ENCODE measurements at regions not wholly inside any gene's neighbourhood (a gene's known extent, or its start where the extent isn't known, plus 50 kb on each side); places are given as distances from the start of the nearest gene placed in this dataset.

GRCh38 chr12:115444346-115444745, 760.4 kb upstream of the TBX3 start:
- Histone ChIP-seq H3K9me3 (ENCODE audit: insufficient read depth, low read depth, low read length) (no peaks in the 10 kb centered on the region), H4K20me1 (ENCODE audit: insufficient read depth, low read length, poor library complexity, severe bottlenecking) (no peaks in the 10 kb centered on the region), H3K79me2 (ENCODE audit: insufficient read depth, low read length) (no peaks in the 10 kb centered on the region), H2AFZ (ENCODE audit: low read length) (no peak overlapping the region), H3K4me2 (ENCODE audit: low read depth, low read length, poor library complexity, severe bottlenecking) (no peak overlapping the region), H3K36me3 (ENCODE audit: insufficient read depth, low read length) (no peaks in the 10 kb centered on the region), H3K27me3 (ENCODE audit: insufficient read depth, low read length, poor library complexity, severe bottlenecking) (no peaks in the 10 kb centered on the region), H3K9ac (ENCODE audit: low read depth, low read length, poor library complexity, severe bottlenecking) (no peak overlapping the region), H3K4me3 (ENCODE audit: low read length, poor library complexity, severe bottlenecking) (no peak overlapping the region), H3K9me2 (replicated peaks; ENCODE audit: low read depth, low read length) (no peaks in the 10 kb centered on the region), H3F3A (ENCODE audit: low read depth) (no peaks in the 10 kb centered on the region), H3K4me1 (ENCODE audit: insufficient read depth, low read length, poor library complexity, severe bottlenecking) (no peaks in the 10 kb centered on the region)
- TF ChIP-seq, protein P1, sequence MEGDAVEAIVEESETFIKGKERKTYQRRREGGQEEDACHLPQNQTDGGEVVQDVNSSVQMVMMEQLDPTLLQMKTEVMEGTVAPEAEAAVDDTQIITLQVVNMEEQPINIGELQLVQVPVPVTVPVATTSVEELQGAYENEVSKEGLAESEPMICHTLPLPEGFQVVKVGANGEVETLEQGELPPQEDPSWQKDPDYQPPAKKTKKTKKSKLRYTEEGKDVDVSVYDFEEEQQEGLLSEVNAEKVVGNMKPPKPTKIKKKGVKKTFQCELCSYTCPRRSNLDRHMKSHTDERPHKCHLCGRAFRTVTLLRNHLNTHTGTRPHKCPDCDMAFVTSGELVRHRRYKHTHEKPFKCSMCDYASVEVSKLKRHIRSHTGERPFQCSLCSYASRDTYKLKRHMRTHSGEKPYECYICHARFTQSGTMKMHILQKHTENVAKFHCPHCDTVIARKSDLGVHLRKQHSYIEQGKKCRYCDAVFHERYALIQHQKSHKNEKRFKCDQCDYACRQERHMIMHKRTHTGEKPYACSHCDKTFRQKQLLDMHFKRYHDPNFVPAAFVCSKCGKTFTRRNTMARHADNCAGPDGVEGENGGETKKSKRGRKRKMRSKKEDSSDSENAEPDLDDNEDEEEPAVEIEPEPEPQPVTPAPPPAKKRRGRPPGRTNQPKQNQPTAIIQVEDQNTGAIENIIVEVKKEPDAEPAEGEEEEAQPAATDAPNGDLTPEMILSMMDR (conservative IDR thresholded peaks at IDR 0.05; ENCODE audit: low read length): no peak
- TF ChIP-seq EZH2phosphoT487 (IDR thresholded peaks at IDR 0.05; ENCODE audit: borderline replicate concordance): no peak

GRCh38 chr12:115443351-115443938, 759.5 kb upstream of the TBX3 start:
- Histone ChIP-seq H3K27me3 (ENCODE audit: insufficient read depth, low read length, poor library complexity, severe bottlenecking) (no peaks in the 10 kb centered on the region), H3K4me1 (ENCODE audit: insufficient read depth, low read length, poor library complexity, severe bottlenecking) (no peaks in the 10 kb centered on the region), H3K9ac (ENCODE audit: low read depth, low read length, poor library complexity, severe bottlenecking) (no peak overlapping the region), H3F3A (ENCODE audit: low read depth) (no peaks in the 10 kb centered on the region), H3K9me2 (replicated peaks; ENCODE audit: low read depth, low read length) (no peaks in the 10 kb centered on the region), H3K4me3 (ENCODE audit: low read length, poor library complexity, severe bottlenecking) (no peak overlapping the region), H3K9me3 (ENCODE audit: insufficient read depth, low read depth, low read length) (no peaks in the 10 kb centered on the region), H3K36me3 (ENCODE audit: insufficient read depth, low read length) (no peaks in the 10 kb centered on the region), H4K20me1 (ENCODE audit: insufficient read depth, low read length, poor library complexity, severe bottlenecking) (no peaks in the 10 kb centered on the region), H3K4me2 (ENCODE audit: low read depth, low read length, poor library complexity, severe bottlenecking) (no peak overlapping the region), H3K79me2 (ENCODE audit: insufficient read depth, low read length) (no peaks in the 10 kb centered on the region), H2AFZ (ENCODE audit: low read length) (no peak overlapping the region)
- TF ChIP-seq EZH2phosphoT487 (IDR thresholded peaks at IDR 0.05; ENCODE audit: borderline replicate concordance): no peak

DNA sequence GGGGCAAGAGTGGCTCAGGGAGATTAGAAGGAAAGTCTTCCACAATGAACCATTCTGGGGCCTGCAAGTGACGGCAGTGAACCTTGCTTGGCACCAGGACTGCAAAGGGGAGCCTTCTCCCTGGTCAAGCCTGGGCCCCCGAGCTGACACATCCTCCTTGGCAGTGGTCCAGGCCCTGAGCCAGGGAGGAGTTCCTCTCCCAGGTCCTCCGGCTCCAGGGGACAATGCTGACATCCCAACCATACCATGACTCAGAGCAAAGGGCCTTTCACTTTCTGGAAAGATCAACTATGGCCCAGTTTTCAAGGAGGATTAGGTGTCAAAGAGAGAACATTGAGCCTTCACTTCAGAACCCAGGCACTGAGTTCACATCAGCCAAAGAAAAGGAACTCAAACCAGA, 756.5 kb upstream of the TBX3 start:
- no peaks in the 10 kb centered on the region for H3K9me2 ChIP-seq (replicated peaks; ENCODE audit: low read depth, low read length)
- TF ChIP-seq, protein P1 (conservative IDR thresholded peaks at IDR 0.05; ENCODE audit: low read length): no peak
- no peak for TF ChIP-seq EZH2phosphoT487 (IDR thresholded peaks at IDR 0.05; ENCODE audit: borderline replicate concordance)
- H3K4me1 ChIP-seq (ENCODE audit: insufficient read depth, low read length, poor library complexity, severe bottlenecking): no peaks in the 10 kb centered on the region
- no peaks in the 10 kb centered on the region for H3K27me3 ChIP-seq (ENCODE audit: insufficient read depth, low read length, poor library complexity, severe bottlenecking)
- no peaks in the 10 kb centered on the region for H3K36me3 ChIP-seq (ENCODE audit: insufficient read depth, low read length)
- H3K4me2 ChIP-seq (ENCODE audit: low read depth, low read length, poor library complexity, severe bottlenecking): no peak overlapping the region
- H3K9me3 ChIP-seq (ENCODE audit: insufficient read depth, low read depth, low read length): no peaks in the 10 kb centered on the region
- H3F3A ChIP-seq (ENCODE audit: low read depth): no peaks in the 10 kb centered on the region
- no peak overlapping the region for H2AFZ ChIP-seq (ENCODE audit: low read length)
- H3K9ac ChIP-seq (ENCODE audit: low read depth, low read length, poor library complexity, severe bottlenecking): no peak overlapping the region
- no peaks in the 10 kb centered on the region for H4K20me1 ChIP-seq (ENCODE audit: insufficient read depth, low read length, poor library complexity, severe bottlenecking)
- H3K4me3 ChIP-seq (ENCODE audit: low read length, poor library complexity, severe bottlenecking): no peak overlapping the region
- H3K79me2 ChIP-seq (ENCODE audit: insufficient read depth, low read length): no peaks in the 10 kb centered on the region

- no peak overlapping the region for H3K9ac ChIP-seq (ENCODE audit: low read depth, low read length, poor library complexity, severe bottlenecking)
- H3K79me2 ChIP-seq (ENCODE audit: insufficient read depth, low read length): no peaks in the 10 kb centered on the region
- TF ChIP-seq, protein P1 (conservative IDR thresholded peaks at IDR 0.05; ENCODE audit: low read length): no peak
- no peak for TF ChIP-seq EZH2phosphoT487 (IDR thresholded peaks at IDR 0.05; ENCODE audit: borderline replicate concordance)
- no peaks in the 10 kb centered on the region for H3K36me3 ChIP-seq (ENCODE audit: insufficient read depth, low read length)
- no peaks in the 10 kb centered on the region for H3K27me3 ChIP-seq (ENCODE audit: insufficient read depth, low read length, poor library complexity, severe bottlenecking)
- H2AFZ ChIP-seq (ENCODE audit: low read length): no peak overlapping the region
- no peak overlapping the region for H3K4me3 ChIP-seq (ENCODE audit: low read length, poor library complexity, severe bottlenecking)
- H3K4me2 ChIP-seq (ENCODE audit: low read depth, low read length, poor library complexity, severe bottlenecking): no peak overlapping the region
- H3K9me2 ChIP-seq (replicated peaks; ENCODE audit: low read depth, low read length): no peaks in the 10 kb centered on the region
- H4K20me1 ChIP-seq (ENCODE audit: insufficient read depth, low read length, poor library complexity, severe bottlenecking): no peaks in the 10 kb centered on the region
- no peaks in the 10 kb centered on the region for H3F3A ChIP-seq (ENCODE audit: low read depth)
- H3K4me1 ChIP-seq (ENCODE audit: insufficient read depth, low read length, poor library complexity, severe bottlenecking): no peaks in the 10 kb centered on the region
- 0 out of 2 replicates have a peak, but pooled peaks cover 2% of the 10 kb centered on the region for H3K9me3 ChIP-seq (ENCODE audit: insufficient read depth, low read depth, low read length)
Measured at GRCh38 chr12:115439008-115439601, 755.1 kb upstream of the TBX3 start.

Data from Loucy (cell line).